ENCODE measurements at regions not wholly inside any gene's neighbourhood (a gene's known extent, or its start where the extent isn't known, plus 50 kb on each side); places are given as distances from the start of the nearest gene placed in this dataset.
"Not testable (repeated sequence)": the region's sequence is repeated elsewhere in the genome, so short reads cannot be mapped to it uniquely, and the experiment has no call there.

DNA sequence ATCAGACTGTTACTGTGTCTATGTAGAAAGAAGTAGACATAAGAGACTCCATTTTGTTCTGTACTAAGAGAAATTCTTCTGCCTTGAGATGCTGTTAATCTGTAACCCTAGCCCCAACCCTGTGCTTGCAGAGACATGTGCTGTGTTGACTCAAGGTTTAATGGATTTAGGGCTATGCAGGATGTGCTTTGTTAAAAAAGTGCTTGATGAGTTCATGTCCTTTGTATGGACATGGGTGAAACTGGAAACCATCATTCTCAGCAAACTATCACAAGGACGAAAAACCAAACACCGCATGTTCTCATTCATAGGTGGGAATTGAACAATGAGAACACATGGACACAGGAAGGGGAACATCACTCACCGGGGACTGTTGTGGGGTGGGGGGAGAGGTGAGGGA is 1398.7 kb downstream of the UQCRFS1 start:
- TF ChIP-seq, protein P1, sequence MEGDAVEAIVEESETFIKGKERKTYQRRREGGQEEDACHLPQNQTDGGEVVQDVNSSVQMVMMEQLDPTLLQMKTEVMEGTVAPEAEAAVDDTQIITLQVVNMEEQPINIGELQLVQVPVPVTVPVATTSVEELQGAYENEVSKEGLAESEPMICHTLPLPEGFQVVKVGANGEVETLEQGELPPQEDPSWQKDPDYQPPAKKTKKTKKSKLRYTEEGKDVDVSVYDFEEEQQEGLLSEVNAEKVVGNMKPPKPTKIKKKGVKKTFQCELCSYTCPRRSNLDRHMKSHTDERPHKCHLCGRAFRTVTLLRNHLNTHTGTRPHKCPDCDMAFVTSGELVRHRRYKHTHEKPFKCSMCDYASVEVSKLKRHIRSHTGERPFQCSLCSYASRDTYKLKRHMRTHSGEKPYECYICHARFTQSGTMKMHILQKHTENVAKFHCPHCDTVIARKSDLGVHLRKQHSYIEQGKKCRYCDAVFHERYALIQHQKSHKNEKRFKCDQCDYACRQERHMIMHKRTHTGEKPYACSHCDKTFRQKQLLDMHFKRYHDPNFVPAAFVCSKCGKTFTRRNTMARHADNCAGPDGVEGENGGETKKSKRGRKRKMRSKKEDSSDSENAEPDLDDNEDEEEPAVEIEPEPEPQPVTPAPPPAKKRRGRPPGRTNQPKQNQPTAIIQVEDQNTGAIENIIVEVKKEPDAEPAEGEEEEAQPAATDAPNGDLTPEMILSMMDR (IDR thresholded peaks at IDR 0.05), result not testable (repeated sequence)
- not testable (repeated sequence) for TF ChIP-seq FOSB (CRISPR knock-in tag; IDR thresholded peaks at IDR 0.05); MYC (IDR thresholded peaks at IDR 0.05; ENCODE audit: borderline replicate concordance, low read length); JUN (IDR thresholded peaks at IDR 0.05); NPAS2 (CRISPR knock-in tag; IDR thresholded peaks at IDR 0.05; ENCODE audit: borderline replicate concordance); POLR2AphosphoS2 (conservative IDR thresholded peaks at IDR 0.05; ENCODE audit: low read length)
- TF ChIP-seq, protein P2, sequence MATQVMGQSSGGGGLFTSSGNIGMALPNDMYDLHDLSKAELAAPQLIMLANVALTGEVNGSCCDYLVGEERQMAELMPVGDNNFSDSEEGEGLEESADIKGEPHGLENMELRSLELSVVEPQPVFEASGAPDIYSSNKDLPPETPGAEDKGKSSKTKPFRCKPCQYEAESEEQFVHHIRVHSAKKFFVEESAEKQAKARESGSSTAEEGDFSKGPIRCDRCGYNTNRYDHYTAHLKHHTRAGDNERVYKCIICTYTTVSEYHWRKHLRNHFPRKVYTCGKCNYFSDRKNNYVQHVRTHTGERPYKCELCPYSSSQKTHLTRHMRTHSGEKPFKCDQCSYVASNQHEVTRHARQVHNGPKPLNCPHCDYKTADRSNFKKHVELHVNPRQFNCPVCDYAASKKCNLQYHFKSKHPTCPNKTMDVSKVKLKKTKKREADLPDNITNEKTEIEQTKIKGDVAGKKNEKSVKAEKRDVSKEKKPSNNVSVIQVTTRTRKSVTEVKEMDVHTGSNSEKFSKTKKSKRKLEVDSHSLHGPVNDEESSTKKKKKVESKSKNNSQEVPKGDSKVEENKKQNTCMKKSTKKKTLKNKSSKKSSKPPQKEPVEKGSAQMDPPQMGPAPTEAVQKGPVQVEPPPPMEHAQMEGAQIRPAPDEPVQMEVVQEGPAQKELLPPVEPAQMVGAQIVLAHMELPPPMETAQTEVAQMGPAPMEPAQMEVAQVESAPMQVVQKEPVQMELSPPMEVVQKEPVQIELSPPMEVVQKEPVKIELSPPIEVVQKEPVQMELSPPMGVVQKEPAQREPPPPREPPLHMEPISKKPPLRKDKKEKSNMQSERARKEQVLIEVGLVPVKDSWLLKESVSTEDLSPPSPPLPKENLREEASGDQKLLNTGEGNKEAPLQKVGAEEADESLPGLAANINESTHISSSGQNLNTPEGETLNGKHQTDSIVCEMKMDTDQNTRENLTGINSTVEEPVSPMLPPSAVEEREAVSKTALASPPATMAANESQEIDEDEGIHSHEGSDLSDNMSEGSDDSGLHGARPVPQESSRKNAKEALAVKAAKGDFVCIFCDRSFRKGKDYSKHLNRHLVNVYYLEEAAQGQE (IDR thresholded peaks at IDR 0.05), result not testable (repeated sequence)

All from A549 (cell line).